HepG2 (cell line): ENCODE measurements at regions not wholly inside any gene's neighbourhood (a gene's known extent, or its start where the extent isn't known, plus 50 kb on each side); places are given as distances from the start of the nearest gene placed in this dataset.

Experiments
- ATAC-seq: fragments of 200-7000 bp; cut with Tn5 transposase; 3 replicates; pipeline ENCODE4 v1.9.1; 2020; ENCODE audit warnings: mild to moderate bottlenecking, moderate library complexity
- BruUV-seq: library from RNA; stranded (reverse); fragments of 400-500 nt; replicated peaks from 2 replicates; lab custom pipeline; 2021; lab: Mats Ljungman, UMichigan
- CTCF ChIA-PET: fragments of 300-600 bp; formaldehyde crosslinking; extraction: SDS; loops from one replicate; lab custom pipeline; 2021; ENCODE audit warnings: low total read pairs, inconsistent platforms, low intra/inter-chr PET ratio; lab: Yijun Ruan, JAX
- POLR2A ChIA-PET: fragments of 350-600 bp; sonication (Branson Sonifier 250); formaldehyde crosslinking; loops from one replicate; lab custom pipeline; 2020; ENCODE audit warnings: antibody characterized with exemption, inconsistent platforms; lab: Yijun Ruan, JAX
- DNase-seq: peaks from one replicate; pipeline ENCODE4 v3.0.0-alpha.2; 2015; ENCODE audit warnings: low spot score
- FAIRE-seq: peaks from 3 replicates; lab custom pipeline; 2011; peaks lifted over from hg19 to GRCh38; lab: Jason Lieb, UNC
- H2AFZ ChIP-seq: one replicate; pipeline ENCODE4 v1.6.1; 2011; ENCODE audit warnings: low read length, inconsistent platforms
- H3K27ac ChIP-seq: fragments of 300-600 bp; 3 replicates; pipeline ENCODE4 v1.8.0; 2011; ENCODE audit warnings: mixed run types, mild to moderate bottlenecking, mixed read lengths, low read length, inconsistent platforms; ENCODE audit not compliant: insufficient read depth; ENCODE audit errors: extremely low read length
- H3K27me3 ChIP-seq, 2 experiments: fragments of 200-600 bp in 1 of 2; 2 replicates in 1 of 2; 3 replicates in 1 of 2; pipeline versions ENCODE4 v1.6.0 to v1.8.0; 2011; ENCODE audit warnings: low read length in 2 of 2, mild to moderate bottlenecking in 2 of 2, moderate library complexity in 2 of 2, inconsistent platforms in 1 of 2; ENCODE audit not compliant: insufficient read depth in 2 of 2, control insufficient read depth in 1 of 2
- H3K36me3 ChIP-seq, 2 experiments: fragments of 200-600 bp in 1 of 2; replicated peaks in 1 of 2; 2 replicates in 1 of 2; 3 replicates in 1 of 2; pipeline versions ENCODE4 v1.5.1 to v1.8.0; 2011; ENCODE audit warnings: low read length in 2 of 2, inconsistent platforms in 1 of 2; ENCODE audit not compliant: insufficient read depth in 2 of 2, control insufficient read depth in 1 of 2
- H3K4me1 ChIP-seq: 2 replicates; pipeline ENCODE4 v1.5.1; 2012; ENCODE audit warnings: low read length, inconsistent platforms; ENCODE audit not compliant: insufficient read depth
- H3K4me2 ChIP-seq: 2 replicates; pipeline ENCODE4 v1.6.0; 2011; ENCODE audit warnings: low read depth, low read length, inconsistent platforms
- H3K4me3 ChIP-seq, 3 experiments: fragments of 200-600 bp in 1 of 3; sonication (generic), shearing (Covaris generic) in 1 of 3; replicated peaks in 1 of 3; 2 replicates each; pipeline ENCODE4 v1.5.1; 2011 to 2016; ENCODE audit warnings: low read length in 3 of 3, inconsistent platforms in 2 of 3, low read depth in 2 of 3, mild to moderate bottlenecking in 2 of 3, control low read depth in 1 of 3, mixed read lengths in 1 of 3; ENCODE audit not compliant: insufficient read depth in 1 of 3
- H3K79me2 ChIP-seq: one replicate; pipeline ENCODE4 v1.6.1; 2011; ENCODE audit warnings: low read length, inconsistent platforms; ENCODE audit not compliant: insufficient read depth
- H3K9ac ChIP-seq: 2 replicates; pipeline ENCODE4 v1.6.0; 2011; ENCODE audit warnings: mild to moderate bottlenecking, low read depth, low read length, inconsistent platforms; ENCODE audit not compliant: insufficient read depth
- H3K9me3 ChIP-seq: 2 replicates; pipeline ENCODE4 v1.5.1; 2012; ENCODE audit warnings: mild to moderate bottlenecking, low read length
- H4K20me1 ChIP-seq: 2 replicates; pipeline ENCODE4 v1.6.0; 2011; ENCODE audit warnings: inconsistent platforms, mild to moderate bottlenecking, low read length, moderate library complexity; ENCODE audit not compliant: insufficient read depth
- EZH2 ChIP-seq: conservative IDR thresholded peaks from 2 replicates; pipeline ENCODE4 v1.6.1; 2012; ENCODE audit warnings: mild to moderate bottlenecking, low read depth, low read length, moderate library complexity
- HCFC1 ChIP-seq: fragments of 150-350 bp; IDR thresholded peaks from 2 replicates; pipeline ENCODE4 v1.6.1; 2014; ENCODE audit warnings: low read depth, low read length
- MED8 ChIP-seq: sonication (generic); formaldehyde crosslinking; IDR thresholded peaks from 2 replicates; pipeline ENCODE4 v1.8.1; 2023; ENCODE audit warnings: mild to moderate bottlenecking, missing genetic modification reagents; ENCODE audit not compliant: insufficient replicate concordance
- MNT ChIP-seq: fragments of 450-650 bp; IDR thresholded peaks from 2 replicates; pipeline ENCODE4 v1.6.1; 2016
- PHF5A ChIP-seq: IDR thresholded peaks from one replicate; pipeline ENCODE4 v1.6.1; 2018; ENCODE audit warnings: low read depth, missing genetic modification reagents; ENCODE audit not compliant: unreplicated experiment
- RXRB ChIP-seq: IDR thresholded peaks from 2 replicates; pipeline ENCODE4 v1.6.1; 2016; ENCODE audit warnings: borderline replicate concordance, missing genetic modification reagents, missing compliant biosample characterization
- U2AF1 ChIP-seq: fragments of 200-400 bp; formaldehyde crosslinking; optimal IDR thresholded peaks from 2 replicates; pipeline ENCODE3; 2017; ENCODE audit warnings: mild to moderate bottlenecking, low read depth, low read length
- ZFP82 ChIP-seq: sonication (generic); formaldehyde crosslinking; IDR thresholded peaks from 2 replicates; pipeline ENCODE4 v1.5.1; 2020; ENCODE audit warnings: mild to moderate bottlenecking, missing genetic modification reagents, borderline replicate concordance
- ZNF17 ChIP-seq: sonication (generic); formaldehyde crosslinking; IDR thresholded peaks from 2 replicates; pipeline ENCODE4 v1.5.0; 2020; ENCODE audit warnings: mild to moderate bottlenecking, missing genetic modification reagents
- ZNF503 ChIP-seq: sonication (generic); formaldehyde crosslinking; IDR thresholded peaks from 2 replicates; pipeline ENCODE4 v1.4.0; 2020; ENCODE audit warnings: missing genetic modification reagents
- ZNF605 ChIP-seq: sonication (generic); formaldehyde crosslinking; IDR thresholded peaks from 2 replicates; pipeline ENCODE4 v1.8.0; 2022; ENCODE audit warnings: mild to moderate bottlenecking, missing genetic modification reagents
- ZSCAN12 ChIP-seq: sonication (generic); formaldehyde crosslinking; IDR thresholded peaks from 2 replicates; pipeline ENCODE4 v1.9.0; 2021; ENCODE audit warnings: mild to moderate bottlenecking, missing genetic modification reagents
- WGBS: methylation state at CpG from one replicate; pipeline ENCODE4 v1.1.6; 2017; ENCODE audit warnings: low lambda C conversion rate; 5-methylcytosine and 5-hydroxymethylcytosine counted together
- in situ Hi-C: cut with HindIII; loops from 2 replicates; pipeline ENCODE4 v1.10.0; 2017; ENCODE audit warnings: low pct_unique_long_range_greater_than_20kb; ENCODE audit not compliant: extremely low pct_ligation_motif_present
- intact Hi-C: fragments of 100-400 bp; cut with micrococcal nuclease; formaldehyde crosslinking; loops from one replicate; pipeline ENCODE4 v1.10.0; 2022; ENCODE audit not compliant: unreplicated experiment
- TF ChIP-seq, protein P1 (sequence below): sonication (generic); formaldehyde crosslinking; IDR thresholded peaks from 2 replicates; pipeline ENCODE4 v1.4.0; 2020; ENCODE audit warnings: mild to moderate bottlenecking, missing genetic modification reagents, borderline replicate concordance

GRCh38 chr7:66418537-66418936 is 210.1 kb upstream of the KCTD7 start (continued):
- TF ChIP-seq U2AF1 (no peak), MNT (no peak), HCFC1 (no peak), ZSCAN12 (no peak), RXRB (CRISPR knock-in tag) (no peak)

DNA sequence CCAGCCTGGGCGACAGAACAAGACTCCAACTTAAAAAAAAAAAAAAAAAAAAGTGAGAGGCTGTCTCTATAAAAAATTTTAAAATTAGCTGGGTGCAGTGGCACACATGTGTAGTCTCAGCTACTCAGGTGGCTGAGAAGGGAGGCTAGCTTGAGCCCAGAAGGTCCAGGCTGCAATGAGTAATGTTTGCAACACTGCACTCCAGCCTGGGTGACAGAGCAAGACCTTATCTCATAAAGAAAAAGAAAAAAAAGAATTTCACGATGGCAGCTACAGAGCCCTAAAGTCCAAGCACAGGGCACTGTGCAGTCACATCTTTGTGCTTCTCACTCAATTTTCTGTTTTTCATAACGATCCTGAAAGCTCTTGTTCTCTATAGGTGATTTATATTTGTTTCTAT is 209.5 kb upstream of the KCTD7 start:
- in situ Hi-C loops (no loop called here), intact Hi-C loops (no loop called here)
- no peaks in the 10 kb centered on the region for H4K20me1 ChIP-seq
- no peak overlapping the region for H3K9ac ChIP-seq
- H3K27me3 ChIP-seq = no peaks in the 10 kb centered on the region
- WGBS = 49% methylated on average over 3 of the region's 3 CpGs
- peaks cover 19% of the 10 kb centered on the region for H3K4me1 ChIP-seq
- DNase-seq (peak; percentile 20), FAIRE-seq (no peak), ATAC-seq (peak; percentile 77)
- H3K27ac ChIP-seq = no peak overlapping the region
- no peak overlapping the region for H2AFZ ChIP-seq
- no peak overlapping the region for H3K4me3 ChIP-seq
- BruUV-seq = no TSS peak
- H3K79me2 ChIP-seq = no peaks in the 10 kb centered on the region
- POLR2A ChIA-PET = no interaction called here
- CTCF ChIA-PET = no interaction called here
- H3K36me3 ChIP-seq = no peaks in the 10 kb centered on the region
- no peaks in the 10 kb centered on the region for H3K9me3 ChIP-seq
- no peak overlapping the region for H3K4me2 ChIP-seq
- TF ChIP-seq, protein P1, sequence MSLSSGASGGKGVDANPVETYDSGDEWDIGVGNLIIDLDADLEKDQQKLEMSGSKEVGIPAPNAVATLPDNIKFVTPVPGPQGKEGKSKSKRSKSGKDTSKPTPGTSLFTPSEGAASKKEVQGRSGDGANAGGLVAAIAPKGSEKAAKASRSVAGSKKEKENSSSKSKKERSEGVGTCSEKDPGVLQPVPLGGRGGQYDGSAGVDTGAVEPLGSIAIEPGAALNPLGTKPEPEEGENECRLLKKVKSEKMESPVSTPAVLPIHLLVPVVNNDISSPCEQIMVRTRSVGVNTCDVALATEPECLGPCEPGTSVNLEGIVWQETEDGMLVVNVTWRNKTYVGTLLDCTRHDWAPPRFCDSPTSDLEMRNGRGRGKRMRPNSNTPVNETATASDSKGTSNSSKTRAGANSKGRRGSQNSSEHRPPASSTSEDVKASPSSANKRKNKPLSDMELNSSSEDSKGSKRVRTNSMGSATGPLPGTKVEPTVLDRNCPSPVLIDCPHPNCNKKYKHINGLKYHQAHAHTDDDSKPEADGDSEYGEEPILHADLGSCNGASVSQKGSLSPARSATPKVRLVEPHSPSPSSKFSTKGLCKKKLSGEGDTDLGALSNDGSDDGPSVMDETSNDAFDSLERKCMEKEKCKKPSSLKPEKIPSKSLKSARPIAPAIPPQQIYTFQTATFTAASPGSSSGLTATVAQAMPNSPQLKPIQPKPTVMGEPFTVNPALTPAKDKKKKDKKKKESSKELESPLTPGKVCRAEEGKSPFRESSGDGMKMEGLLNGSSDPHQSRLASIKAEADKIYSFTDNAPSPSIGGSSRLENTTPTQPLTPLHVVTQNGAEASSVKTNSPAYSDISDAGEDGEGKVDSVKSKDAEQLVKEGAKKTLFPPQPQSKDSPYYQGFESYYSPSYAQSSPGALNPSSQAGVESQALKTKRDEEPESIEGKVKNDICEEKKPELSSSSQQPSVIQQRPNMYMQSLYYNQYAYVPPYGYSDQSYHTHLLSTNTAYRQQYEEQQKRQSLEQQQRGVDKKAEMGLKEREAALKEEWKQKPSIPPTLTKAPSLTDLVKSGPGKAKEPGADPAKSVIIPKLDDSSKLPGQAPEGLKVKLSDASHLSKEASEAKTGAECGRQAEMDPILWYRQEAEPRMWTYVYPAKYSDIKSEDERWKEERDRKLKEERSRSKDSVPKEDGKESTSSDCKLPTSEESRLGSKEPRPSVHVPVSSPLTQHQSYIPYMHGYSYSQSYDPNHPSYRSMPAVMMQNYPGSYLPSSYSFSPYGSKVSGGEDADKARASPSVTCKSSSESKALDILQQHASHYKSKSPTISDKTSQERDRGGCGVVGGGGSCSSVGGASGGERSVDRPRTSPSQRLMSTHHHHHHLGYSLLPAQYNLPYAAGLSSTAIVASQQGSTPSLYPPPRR = no peak
- TF ChIP-seq ZFP82 (CRISPR knock-in tag) (no peak), EZH2 (no peak), MED8 (no peak), ZNF605 (CRISPR knock-in tag) (no peak), ZNF17 (CRISPR knock-in tag) (no peak), ZNF503 (CRISPR knock-in tag) (no peak), PHF5A (CRISPR knock-in tag) (no peak)
